GM19467 (cell line): ENCODE measurements at regions not wholly inside any gene's neighbourhood (a gene's known extent, or its start where the extent isn't known, plus 50 kb on each side); places are given as distances from the start of the nearest gene placed in this dataset.
"Not testable (repeated sequence)": the region's sequence is repeated elsewhere in the genome, so short reads cannot be mapped to it uniquely, and the experiment has no call there.

Experiments used
- ATAC-seq: cut with Tn5 transposase; IDR thresholded peaks from one replicate; pipeline ENCODE4 v1.9.1; 2021; ENCODE audit warnings: mild to moderate bottlenecking, moderate library complexity; ENCODE audit not compliant: unreplicated experiment

- ATAC-seq, result no peak
Observed at GRCh38 chr2:6184532-6185292, 492.5 kb downstream of the SOX11 start.

GRCh38 chr2:6186332-6187151 is 494.4 kb downstream of the SOX11 start:
- ATAC-seq, result no peak

- ATAC-seq, result no peak
Observed at GRCh38 chr2:6196449-6196848, 504.3 kb downstream of the SOX11 start.

GRCh38 chr2:6198370-6198919 is 506.3 kb downstream of the SOX11 start:
- not testable (repeated sequence) for ATAC-seq

- ATAC-seq, result no peak
Observed at GRCh38 chr2:6202756-6203155, 510.6 kb downstream of the SOX11 start.

GRCh38 chr2:6203291-6203959 is 511.2 kb downstream of the SOX11 start:
- no peak for ATAC-seq

- no peak for ATAC-seq
Observed at GRCh38 chr2:6206882-6207281, 514.7 kb downstream of the SOX11 start.

- no peak for ATAC-seq
Observed at GRCh38 chr2:6211236-6211635, 519.1 kb downstream of the SOX11 start.

GRCh38 chr2:6212491-6212890 is 520.3 kb downstream of the SOX11 start:
- no peak for ATAC-seq

GRCh38 chr2:6213056-6213780 is 521.0 kb downstream of the SOX11 start:
- ATAC-seq, result no peak

- ATAC-seq, result no peak
Observed at GRCh38 chr2:6214471-6214870, 522.3 kb downstream of the SOX11 start.

GRCh38 chr2:6215053-6215452 is 522.9 kb downstream of the SOX11 start:
- no peak for ATAC-seq

- ATAC-seq, result no peak
Observed at GRCh38 chr2:6216234-6216633, 524.0 kb downstream of the SOX11 start.

- ATAC-seq, result no peak
Observed at GRCh38 chr2:6218926-6219325, 526.7 kb downstream of the SOX11 start.

- ATAC-seq, result no peak
Observed at GRCh38 chr2:6219906-6220305, 527.7 kb downstream of the SOX11 start.

- no peak for ATAC-seq
Observed at GRCh38 chr2:6222296-6222695, 530.1 kb downstream of the SOX11 start.

- ATAC-seq, result peak; percentile 86
Observed at GRCh38 chr2:6224267-6224666, 532.1 kb downstream of the SOX11 start.

- no peak for ATAC-seq
Observed at GRCh38 chr2:6228251-6228650, 536.1 kb downstream of the SOX11 start.

GRCh38 chr2:6231166-6231565 is 539.0 kb downstream of the SOX11 start:
- no peak for ATAC-seq

GRCh38 chr2:6233993-6234392 is 541.8 kb downstream of the SOX11 start:
- no peak for ATAC-seq

- no peak for ATAC-seq
Observed at GRCh38 chr2:6234702-6235101, 542.5 kb downstream of the SOX11 start.
